Caco-2 (cell line): ENCODE measurements at regions not wholly inside any gene's neighbourhood (a gene's known extent, or its start where the extent isn't known, plus 50 kb on each side); places are given as distances from the start of the nearest gene placed in this dataset.

Experiments used
- BruUV-seq: library from RNA; stranded (reverse); fragments of 400-500 nt; replicated peaks from 2 replicates; lab custom pipeline; 2021; lab: Mats Ljungman, UMichigan
- CTCF ChIA-PET: fragments of 300-600 bp; sonication (Branson Sonifier 250); formaldehyde crosslinking; loops from one replicate; lab custom pipeline; 2022; ENCODE audit warnings: antibody characterized with exemption; lab: Charles Lee
- POLR2A ChIA-PET: fragments of 300-600 bp; sonication (Branson Sonifier 250); formaldehyde crosslinking; loops from one replicate; lab custom pipeline; 2022; ENCODE audit warnings: antibody characterized with exemption; lab: Charles Lee
- DNase-seq, 2 experiments: peaks; one replicate each; pipeline versions ENCODE4 v3.0.0 to v3.0.0-alpha.2; 2020 to 2022
- H3K27me3 ChIP-seq: replicated peaks from 2 replicates; pipeline ENCODE4 v1.6.0; 2011; ENCODE audit warnings: low read length; ENCODE audit not compliant: control insufficient read depth, insufficient read depth
- H3K36me3 ChIP-seq: 2 replicates; pipeline ENCODE4 v1.5.1; 2011; ENCODE audit warnings: low read length; ENCODE audit not compliant: control insufficient read depth, insufficient read depth
- H3K4me1 ChIP-seq: fragments of 250-450 bp; sonication (Bioruptor Pico); 2 replicates; pipeline ENCODE4 v1.5.1; 2020; ENCODE audit warnings: mild to moderate bottlenecking
- H3K4me3 ChIP-seq: 2 replicates; pipeline ENCODE4 v1.5.1; 2011; ENCODE audit warnings: low read depth, mild to moderate bottlenecking, control low read depth, low read length
- H3K9me3 ChIP-seq: fragments of 250-450 bp; sonication (Bioruptor Pico); 2 replicates; pipeline ENCODE4 v1.5.1; 2020; ENCODE audit warnings: mild to moderate bottlenecking, moderate library complexity
- H3K27ac Mint-ChIP-seq: one replicate; pipeline ENCODE4 v1.8.0; 2022; ENCODE audit warnings: mixed read lengths; ENCODE audit not compliant: unreplicated experiment
- H3K27me3 Mint-ChIP-seq: one replicate; pipeline ENCODE4 v1.8.0; 2022; ENCODE audit warnings: mixed read lengths; ENCODE audit not compliant: insufficient read depth, unreplicated experiment
- H3K36me3 Mint-ChIP-seq: one replicate; pipeline ENCODE4 v1.8.0; 2022; ENCODE audit warnings: mild to moderate bottlenecking, mixed read lengths; ENCODE audit not compliant: insufficient read depth, unreplicated experiment
- H3K4me1 Mint-ChIP-seq: one replicate; pipeline ENCODE4 v1.8.0; 2022; ENCODE audit warnings: low read depth, mixed read lengths; ENCODE audit not compliant: unreplicated experiment
- H3K4me3 Mint-ChIP-seq: one replicate; pipeline ENCODE4 v1.8.0; 2022; ENCODE audit warnings: mild to moderate bottlenecking, moderate library complexity, mixed read lengths; ENCODE audit not compliant: unreplicated experiment
- H3K9me3 Mint-ChIP-seq: one replicate; pipeline ENCODE4 v1.8.0; 2022; ENCODE audit warnings: mixed read lengths; ENCODE audit not compliant: unreplicated experiment
- intact Hi-C: fragments of 100-400 bp; cut with micrococcal nuclease; formaldehyde crosslinking; loops from one replicate; pipeline ENCODE4 v1.10.0; 2022; ENCODE audit not compliant: unreplicated experiment
- TF ChIP-seq, protein P1 (sequence below), 2 experiments: fragments of 200-600 bp in 1 of 2; IDR thresholded peaks; 1 replicate in 1 of 2; 2 replicates in 1 of 2; pipeline versions ENCODE4 v1.5.1 to v1.8.0; 2011 to 2022; ENCODE audit warnings: antibody characterized with exemption in 1 of 2, control low read depth in 1 of 2, inconsistent platforms in 1 of 2, low read depth in 1 of 2, low read length in 1 of 2, mild to moderate bottlenecking in 1 of 2, moderate library complexity in 1 of 2; ENCODE audit not compliant: insufficient read depth in 1 of 2, severe bottlenecking in 1 of 2, unreplicated experiment in 1 of 2

DNA sequence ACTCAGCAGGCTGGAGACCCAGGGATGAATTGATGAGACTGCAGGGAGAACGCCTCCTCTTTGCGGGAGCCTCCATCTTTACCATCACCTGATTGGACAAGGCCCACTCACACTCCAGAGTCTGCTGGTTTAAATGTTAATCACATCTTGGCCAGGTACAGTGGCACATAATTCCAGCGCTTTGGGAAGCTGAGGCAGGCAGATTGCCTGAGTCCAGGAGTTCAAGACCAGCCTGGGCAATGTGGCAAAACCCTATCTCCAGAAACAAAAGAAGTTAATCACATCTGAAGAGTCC is 121.8 kb upstream of the C1orf174 start:
- no peak overlapping the region for H3K27ac Mint-ChIP-seq
- no peak for DNase-seq
- no peaks in the 10 kb centered on the region for H3K9me3 ChIP-seq
- no peaks in the 10 kb centered on the region for H3K27me3 ChIP-seq
- peaks cover 12% of the 10 kb centered on the region for H3K9me3 Mint-ChIP-seq
- ChIA-PET POLR2A (no interaction called here), CTCF (no interaction called here)
- H3K36me3 ChIP-seq: no peaks in the 10 kb centered on the region
- intact Hi-C loops: no loop called here
- H3K4me3 ChIP-seq: no peak overlapping the region
- TF ChIP-seq, protein P1, sequence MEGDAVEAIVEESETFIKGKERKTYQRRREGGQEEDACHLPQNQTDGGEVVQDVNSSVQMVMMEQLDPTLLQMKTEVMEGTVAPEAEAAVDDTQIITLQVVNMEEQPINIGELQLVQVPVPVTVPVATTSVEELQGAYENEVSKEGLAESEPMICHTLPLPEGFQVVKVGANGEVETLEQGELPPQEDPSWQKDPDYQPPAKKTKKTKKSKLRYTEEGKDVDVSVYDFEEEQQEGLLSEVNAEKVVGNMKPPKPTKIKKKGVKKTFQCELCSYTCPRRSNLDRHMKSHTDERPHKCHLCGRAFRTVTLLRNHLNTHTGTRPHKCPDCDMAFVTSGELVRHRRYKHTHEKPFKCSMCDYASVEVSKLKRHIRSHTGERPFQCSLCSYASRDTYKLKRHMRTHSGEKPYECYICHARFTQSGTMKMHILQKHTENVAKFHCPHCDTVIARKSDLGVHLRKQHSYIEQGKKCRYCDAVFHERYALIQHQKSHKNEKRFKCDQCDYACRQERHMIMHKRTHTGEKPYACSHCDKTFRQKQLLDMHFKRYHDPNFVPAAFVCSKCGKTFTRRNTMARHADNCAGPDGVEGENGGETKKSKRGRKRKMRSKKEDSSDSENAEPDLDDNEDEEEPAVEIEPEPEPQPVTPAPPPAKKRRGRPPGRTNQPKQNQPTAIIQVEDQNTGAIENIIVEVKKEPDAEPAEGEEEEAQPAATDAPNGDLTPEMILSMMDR (IDR thresholded peaks at IDR 0.05; ENCODE audit: insufficient read depth in 1 of 2, low read depth in 1 of 2, low read length in 1 of 2, severe bottlenecking in 1 of 2, unreplicated experiment in 1 of 2): no peak
- no peak overlapping the region for H3K4me3 Mint-ChIP-seq
- H3K27me3 Mint-ChIP-seq: peaks cover 15% of the 10 kb centered on the region
- no peaks in the 10 kb centered on the region for H3K4me1 ChIP-seq
- no peaks in the 10 kb centered on the region for H3K4me1 Mint-ChIP-seq
- no TSS peak for BruUV-seq
- no peaks in the 10 kb centered on the region for H3K36me3 Mint-ChIP-seq

DNA sequence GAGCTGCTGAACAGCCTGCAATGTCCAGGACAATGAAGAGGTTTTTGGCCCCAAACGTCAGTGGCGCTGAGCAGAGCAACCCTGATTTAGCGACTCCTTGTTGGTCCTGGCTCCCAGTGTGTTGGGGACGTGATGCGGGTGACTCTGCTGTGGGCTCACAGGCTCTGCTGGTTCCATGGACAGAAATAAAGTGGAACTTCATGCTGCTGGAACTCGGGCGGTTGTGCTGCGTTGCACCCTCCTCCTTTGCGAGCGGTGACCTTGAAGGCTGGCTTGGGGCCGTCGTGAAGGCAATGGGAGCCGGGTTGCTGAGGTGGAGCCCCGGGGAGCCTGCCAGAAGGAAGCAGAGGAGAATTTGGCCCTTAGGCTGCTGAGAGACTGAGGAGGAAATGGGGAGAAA is 122.6 kb upstream of the C1orf174 start:
- TF ChIP-seq, protein P1 (IDR thresholded peaks at IDR 0.05; ENCODE audit: insufficient read depth in 1 of 2, low read depth in 1 of 2, low read length in 1 of 2, severe bottlenecking in 1 of 2, unreplicated experiment in 1 of 2): no peak
- Histone ChIP-seq H3K36me3 (no peaks in the 10 kb centered on the region), H3K4me3 (no peak overlapping the region), H3K9me3 (no peaks in the 10 kb centered on the region), H3K4me1 (no peaks in the 10 kb centered on the region), H3K27me3 (no peaks in the 10 kb centered on the region)
- Mint-ChIP-seq H3K36me3 (no peaks in the 10 kb centered on the region), H3K4me1 (no peaks in the 10 kb centered on the region), H3K9me3 (peaks cover 12% of the 10 kb centered on the region), H3K4me3 (no peak overlapping the region), H3K27me3 (peaks cover 15% of the 10 kb centered on the region), H3K27ac (no peak overlapping the region)
- no peak for DNase-seq
- intact Hi-C loops: no loop called here
- POLR2A ChIA-PET: no interaction called here
- no TSS peak for BruUV-seq
- CTCF ChIA-PET: no interaction called here

DNA sequence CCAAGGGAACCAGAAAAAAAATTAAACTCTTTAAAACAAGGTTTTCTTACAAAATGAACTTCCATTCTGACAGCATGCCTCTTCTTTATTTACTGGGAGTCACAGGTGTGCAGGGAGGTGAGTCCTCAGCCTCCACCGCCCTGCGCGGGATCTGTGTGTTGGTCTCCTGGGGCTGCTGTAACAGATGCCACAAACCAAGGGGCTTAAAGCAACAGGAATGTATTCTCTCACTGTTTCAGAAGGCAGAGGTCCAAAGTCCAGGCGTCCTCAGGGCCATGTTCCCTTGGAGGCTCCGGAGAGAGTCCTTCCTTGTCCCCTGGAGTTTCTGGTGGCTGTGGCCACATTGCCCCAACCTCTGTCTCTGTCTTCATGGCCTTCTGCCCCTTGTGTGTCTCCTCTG is 123.6 kb upstream of the C1orf174 start:
- H3K27me3 Mint-ChIP-seq: peaks cover 15% of the 10 kb centered on the region
- TF ChIP-seq, protein P1 (IDR thresholded peaks at IDR 0.05; ENCODE audit: insufficient read depth in 1 of 2, low read depth in 1 of 2, low read length in 1 of 2, severe bottlenecking in 1 of 2, unreplicated experiment in 1 of 2): no peak
- DNase-seq: no peak
- no TSS peak for BruUV-seq
- CTCF ChIA-PET: no interaction called here
- Histone ChIP-seq H3K4me1 (no peaks in the 10 kb centered on the region), H3K36me3 (no peaks in the 10 kb centered on the region), H3K4me3 (no peak overlapping the region), H3K27me3 (no peaks in the 10 kb centered on the region), H3K9me3 (no peaks in the 10 kb centered on the region)
- no peaks in the 10 kb centered on the region for H3K4me1 Mint-ChIP-seq
- no peaks in the 10 kb centered on the region for H3K36me3 Mint-ChIP-seq
- intact Hi-C loops: no loop called here
- POLR2A ChIA-PET: no interaction called here
- no peak overlapping the region for H3K27ac Mint-ChIP-seq
- H3K9me3 Mint-ChIP-seq: peaks cover 12% of the 10 kb centered on the region
- H3K4me3 Mint-ChIP-seq: no peak overlapping the region
